ENCODE measurements at regions not wholly inside any gene's neighbourhood (a gene's known extent, or its start where the extent isn't known, plus 50 kb on each side); places are given as distances from the start of the nearest gene placed in this dataset.

- H3K9me3 ChIP-seq (ENCODE audit: control insufficient read depth in 1 of 2, low read length in 2 of 2): no peaks in the 10 kb centered on the region
- no peaks in the 10 kb centered on the region for H3K4me1 ChIP-seq (ENCODE audit: control insufficient read depth in 1 of 2, insufficient read depth in 2 of 2, low read length in 2 of 2)
- no peak overlapping the region for H3K4me3 ChIP-seq (ENCODE audit: low read depth in 1 of 2, low read length in 2 of 2)
- no peaks in the 10 kb centered on the region for H3K27me3 ChIP-seq (ENCODE audit: low read depth, low read length)
- H3K27ac ChIP-seq (ENCODE audit: low read length): no peak overlapping the region
- no peaks in the 10 kb centered on the region for H3K36me3 ChIP-seq (ENCODE audit: control insufficient read depth in 1 of 2, insufficient read depth in 2 of 2, low read length in 2 of 2)
Observed at GRCh38 chr18:29644276-29644675, 1398.3 kb downstream of the DSC3 start.

GRCh38 chr18:29629493-29630036 lies 1413.0 kb downstream of the DSC3 start:
- Histone ChIP-seq H3K27ac (ENCODE audit: low read length) (no peak overlapping the region), H3K9me3 (ENCODE audit: control insufficient read depth in 1 of 2, low read length in 2 of 2) (no peaks in the 10 kb centered on the region), H3K4me3 (ENCODE audit: low read depth in 1 of 2, low read length in 2 of 2) (no peak overlapping the region), H3K27me3 (ENCODE audit: low read depth, low read length) (no peaks in the 10 kb centered on the region), H3K4me1 (ENCODE audit: control insufficient read depth in 1 of 2, insufficient read depth in 2 of 2, low read length in 2 of 2) (no peaks in the 10 kb centered on the region), H3K36me3 (ENCODE audit: control insufficient read depth in 1 of 2, insufficient read depth in 2 of 2, low read length in 2 of 2) (no peaks in the 10 kb centered on the region)

DNA sequence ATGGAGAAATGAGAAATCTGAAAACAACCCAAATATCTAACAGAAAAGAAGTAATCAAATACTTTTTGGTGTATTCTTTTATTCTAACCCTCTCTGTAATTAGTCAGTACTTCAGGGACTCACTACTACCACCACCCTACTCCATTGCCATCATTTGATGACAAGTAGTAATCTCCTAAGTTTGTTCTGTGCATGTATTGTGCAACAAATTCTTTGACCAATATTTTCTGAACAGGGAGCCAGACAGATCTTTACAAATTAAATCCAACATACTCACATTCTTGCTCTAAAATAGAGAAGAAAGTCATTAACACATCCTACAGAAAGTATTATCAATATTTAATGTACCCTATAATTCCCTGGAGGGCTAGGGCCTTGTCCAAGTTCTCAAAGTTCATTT lies 1416.4 kb downstream of the DSC3 start:
- Histone ChIP-seq H3K27ac (ENCODE audit: low read length) (no peak overlapping the region), H3K36me3 (ENCODE audit: control insufficient read depth in 1 of 2, insufficient read depth in 2 of 2, low read length in 2 of 2) (no peaks in the 10 kb centered on the region), H3K27me3 (ENCODE audit: low read depth, low read length) (no peaks in the 10 kb centered on the region), H3K4me1 (ENCODE audit: control insufficient read depth in 1 of 2, insufficient read depth in 2 of 2, low read length in 2 of 2) (no peaks in the 10 kb centered on the region), H3K9me3 (ENCODE audit: control insufficient read depth in 1 of 2, low read length in 2 of 2) (no peaks in the 10 kb centered on the region), H3K4me3 (ENCODE audit: low read depth in 1 of 2, low read length in 2 of 2) (no peak overlapping the region)

- H3K27me3 ChIP-seq (ENCODE audit: low read depth, low read length): no peaks in the 10 kb centered on the region
- no peaks in the 10 kb centered on the region for H3K36me3 ChIP-seq (ENCODE audit: control insufficient read depth in 1 of 2, insufficient read depth in 2 of 2, low read length in 2 of 2)
- no peak overlapping the region for H3K4me3 ChIP-seq (ENCODE audit: low read depth in 1 of 2, low read length in 2 of 2)
- H3K9me3 ChIP-seq (ENCODE audit: control insufficient read depth in 1 of 2, low read length in 2 of 2): no peaks in the 10 kb centered on the region
- no peaks in the 10 kb centered on the region for H3K4me1 ChIP-seq (ENCODE audit: control insufficient read depth in 1 of 2, insufficient read depth in 2 of 2, low read length in 2 of 2)
- no peak overlapping the region for H3K27ac ChIP-seq (ENCODE audit: low read length)
Observed at GRCh38 chr18:29616867-29617266, 1425.7 kb downstream of the DSC3 start.

DNA sequence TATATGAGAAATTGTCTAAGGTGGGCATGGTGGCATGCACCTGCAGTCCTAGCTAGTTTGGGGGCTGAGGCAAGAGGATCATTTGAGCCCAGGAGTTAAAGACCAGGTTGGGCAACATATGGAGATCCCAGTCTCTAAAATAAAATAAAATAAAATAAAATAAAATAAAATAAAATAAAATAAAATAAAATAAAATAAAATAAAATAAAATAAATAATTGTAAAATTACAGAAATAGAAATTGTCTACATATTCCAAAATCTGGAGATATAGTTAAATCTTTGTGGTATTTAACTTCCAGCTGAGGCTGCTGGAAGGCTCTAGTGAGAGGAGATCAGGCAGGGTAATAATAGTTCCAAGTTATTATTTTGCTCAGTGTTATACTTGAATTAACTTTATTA lies 1432.1 kb upstream of the CDH2 start:
- Histone ChIP-seq H3K27me3 (ENCODE audit: low read depth, low read length) (no peaks in the 10 kb centered on the region), H3K36me3 (ENCODE audit: control insufficient read depth in 1 of 2, insufficient read depth in 2 of 2, low read length in 2 of 2) (no peaks in the 10 kb centered on the region), H3K4me1 (ENCODE audit: control insufficient read depth in 1 of 2, insufficient read depth in 2 of 2, low read length in 2 of 2) (no peaks in the 10 kb centered on the region), H3K27ac (ENCODE audit: low read length) (no peak overlapping the region), H3K9me3 (ENCODE audit: control insufficient read depth in 1 of 2, low read length in 2 of 2) (peaks cover 0 to 10% of the 10 kb centered on the region in 2 donors), H3K4me3 (ENCODE audit: low read depth in 1 of 2, low read length in 2 of 2) (no peak overlapping the region)

GRCh38 chr18:29605365-29605764 lies 1428.4 kb upstream of the CDH2 start:
- Histone ChIP-seq H3K27me3 (ENCODE audit: low read depth, low read length) (no peaks in the 10 kb centered on the region), H3K36me3 (ENCODE audit: control insufficient read depth in 1 of 2, insufficient read depth in 2 of 2, low read length in 2 of 2) (no peaks in the 10 kb centered on the region), H3K27ac (ENCODE audit: low read length) (no peak overlapping the region), H3K4me1 (ENCODE audit: control insufficient read depth in 1 of 2, insufficient read depth in 2 of 2, low read length in 2 of 2) (no peaks in the 10 kb centered on the region), H3K9me3 (ENCODE audit: control insufficient read depth in 1 of 2, low read length in 2 of 2) (peaks cover 0 to 10% of the 10 kb centered on the region in 2 donors), H3K4me3 (ENCODE audit: low read depth in 1 of 2, low read length in 2 of 2) (no peak overlapping the region)

DNA sequence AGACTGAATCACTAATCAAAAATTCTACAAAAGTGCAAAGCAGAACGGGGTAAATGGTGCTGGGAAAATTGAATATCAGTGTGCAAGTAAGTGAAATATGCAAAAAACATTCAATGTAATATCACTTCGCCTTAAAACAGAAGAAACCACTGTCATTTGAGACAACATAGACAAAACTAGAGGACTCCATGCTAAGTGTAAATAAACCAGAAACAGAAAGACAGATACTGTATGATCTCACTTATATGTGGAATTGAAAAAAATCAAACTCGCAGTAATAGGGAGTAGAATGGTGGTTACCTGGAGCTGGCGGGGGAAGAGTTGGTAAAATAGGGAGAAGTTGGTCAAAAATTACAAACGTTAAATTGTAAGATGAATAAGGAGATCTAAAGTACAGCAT lies 1420.0 kb upstream of the CDH2 start:
- no peaks in the 10 kb centered on the region for H3K4me1 ChIP-seq (ENCODE audit: control insufficient read depth in 1 of 2, insufficient read depth in 2 of 2, low read length in 2 of 2)
- H3K4me3 ChIP-seq (ENCODE audit: low read depth in 1 of 2, low read length in 2 of 2): no peak overlapping the region
- H3K27ac ChIP-seq (ENCODE audit: low read length): no peak overlapping the region

DNA sequence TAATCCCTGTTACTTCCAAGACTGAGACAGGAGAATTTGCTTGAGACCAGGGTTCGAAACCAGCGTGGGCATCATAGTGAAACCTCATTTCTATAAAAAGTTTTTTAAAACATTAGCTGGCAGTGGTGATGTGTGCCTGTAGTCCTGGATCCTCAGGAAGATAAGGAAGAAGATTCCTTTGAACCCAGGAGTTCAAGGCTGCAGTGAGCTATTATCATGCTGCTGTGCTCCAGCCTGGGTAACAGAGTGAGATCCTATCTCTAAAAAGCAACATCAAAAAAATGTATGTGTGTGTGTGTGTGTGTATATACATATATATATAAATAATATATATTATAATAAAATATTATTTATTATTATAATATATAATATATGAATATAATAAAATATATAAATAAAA lies 1417.6 kb upstream of the CDH2 start:
- Histone ChIP-seq H3K4me3 (ENCODE audit: low read depth in 1 of 2, low read length in 2 of 2) (no peak overlapping the region), H3K9me3 (ENCODE audit: control insufficient read depth in 1 of 2, low read length in 2 of 2) (no peaks in the 10 kb centered on the region), H3K27me3 (ENCODE audit: low read depth, low read length) (no peaks in the 10 kb centered on the region), H3K4me1 (ENCODE audit: control insufficient read depth in 1 of 2, insufficient read depth in 2 of 2, low read length in 2 of 2) (no peaks in the 10 kb centered on the region), H3K36me3 (ENCODE audit: control insufficient read depth in 1 of 2, insufficient read depth in 2 of 2, low read length in 2 of 2) (no peaks in the 10 kb centered on the region), H3K27ac (ENCODE audit: low read length) (no peak overlapping the region)

More for the DNA sequence above, 1420.0 kb upstream of the CDH2 start:
- Histone ChIP-seq H3K9me3 (ENCODE audit: control insufficient read depth in 1 of 2, low read length in 2 of 2) (no peaks in the 10 kb centered on the region), H3K27me3 (ENCODE audit: low read depth, low read length) (no peaks in the 10 kb centered on the region), H3K36me3 (ENCODE audit: control insufficient read depth in 1 of 2, insufficient read depth in 2 of 2, low read length in 2 of 2) (no peaks in the 10 kb centered on the region)

DNA sequence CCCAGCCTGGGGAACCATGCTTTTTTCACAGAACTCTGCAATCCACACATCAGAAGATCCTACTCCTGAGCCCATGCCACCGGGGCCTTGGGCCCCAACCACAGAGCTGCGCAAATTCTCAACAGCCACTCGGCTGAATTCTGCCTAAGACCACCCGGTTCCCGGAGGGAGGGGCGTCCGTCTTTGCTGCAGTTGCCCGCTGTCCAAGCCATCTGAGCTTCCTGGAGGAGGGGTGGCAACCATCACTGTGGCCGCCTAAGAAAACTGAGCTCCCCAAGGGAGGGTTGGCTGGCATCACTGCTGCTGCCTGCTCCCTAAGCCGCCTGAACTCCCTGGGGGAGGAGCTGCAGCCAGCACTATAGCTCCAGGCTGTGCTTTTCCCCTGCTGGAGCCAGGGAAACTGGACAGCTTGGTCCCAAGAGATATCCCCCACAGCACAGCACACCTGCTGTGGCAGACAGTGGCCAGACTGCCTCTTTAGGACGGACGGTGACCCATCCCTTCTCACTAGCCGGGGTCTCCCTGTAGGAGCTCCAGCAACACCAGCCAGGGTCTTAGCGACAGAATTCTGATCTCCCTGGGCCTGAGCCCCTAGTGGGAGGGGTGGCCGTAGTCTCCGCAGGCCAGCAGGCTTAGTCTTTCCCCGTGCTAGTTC lies 1411.6 kb upstream of the CDH2 start:
- Histone ChIP-seq H3K9me3 (ENCODE audit: control insufficient read depth in 1 of 2, low read length in 2 of 2) (no peaks in the 10 kb centered on the region), H3K36me3 (ENCODE audit: control insufficient read depth in 1 of 2, insufficient read depth in 2 of 2, low read length in 2 of 2) (no peaks in the 10 kb centered on the region), H3K27me3 (ENCODE audit: low read depth, low read length) (no peaks in the 10 kb centered on the region), H3K4me3 (ENCODE audit: low read depth in 1 of 2, low read length in 2 of 2) (no peak overlapping the region), H3K4me1 (ENCODE audit: control insufficient read depth in 1 of 2, insufficient read depth in 2 of 2, low read length in 2 of 2) (no peaks in the 10 kb centered on the region), H3K27ac (ENCODE audit: low read length) (no peak overlapping the region)

- Histone ChIP-seq H3K9me3 (ENCODE audit: control insufficient read depth in 1 of 2, low read length in 2 of 2) (no peaks in the 10 kb centered on the region), H3K27me3 (ENCODE audit: low read depth, low read length) (no peaks in the 10 kb centered on the region), H3K36me3 (ENCODE audit: control insufficient read depth in 1 of 2, insufficient read depth in 2 of 2, low read length in 2 of 2) (no peaks in the 10 kb centered on the region), H3K4me1 (ENCODE audit: control insufficient read depth in 1 of 2, insufficient read depth in 2 of 2, low read length in 2 of 2) (no peaks in the 10 kb centered on the region), H3K27ac (ENCODE audit: low read length) (no peak overlapping the region), H3K4me3 (ENCODE audit: low read depth in 1 of 2, low read length in 2 of 2) (no peak overlapping the region)
Observed at GRCh38 chr18:29586210-29586609, 1409.3 kb upstream of the CDH2 start.

DNA sequence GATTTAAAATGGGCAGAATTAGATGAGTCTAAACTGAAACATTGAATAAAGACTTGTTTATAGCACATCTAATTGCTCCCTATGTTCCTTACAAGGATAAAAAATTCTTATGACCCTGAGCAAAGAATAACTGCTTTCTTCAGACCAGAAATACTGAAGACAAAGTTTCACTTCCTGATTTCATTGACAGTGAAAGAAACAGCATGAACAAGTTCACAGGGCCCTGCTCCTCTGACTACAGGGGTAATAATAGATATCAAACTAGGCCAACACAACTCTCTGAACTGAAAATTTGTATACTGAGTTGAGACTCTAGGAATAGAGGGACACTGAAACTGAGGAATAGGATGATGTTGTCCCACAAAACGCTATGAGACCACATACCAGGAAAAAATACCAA lies 1383.3 kb upstream of the CDH2 start:
- Histone ChIP-seq H3K27me3 (ENCODE audit: low read depth, low read length) (no peaks in the 10 kb centered on the region), H3K9me3 (ENCODE audit: control insufficient read depth in 1 of 2, low read length in 2 of 2) (no peaks in the 10 kb centered on the region), H3K4me3 (ENCODE audit: low read depth in 1 of 2, low read length in 2 of 2) (no peak overlapping the region), H3K4me1 (ENCODE audit: control insufficient read depth in 1 of 2, insufficient read depth in 2 of 2, low read length in 2 of 2) (no peaks in the 10 kb centered on the region), H3K36me3 (ENCODE audit: control insufficient read depth in 1 of 2, insufficient read depth in 2 of 2, low read length in 2 of 2) (no peaks in the 10 kb centered on the region), H3K27ac (ENCODE audit: low read length) (no peak overlapping the region)

DNA sequence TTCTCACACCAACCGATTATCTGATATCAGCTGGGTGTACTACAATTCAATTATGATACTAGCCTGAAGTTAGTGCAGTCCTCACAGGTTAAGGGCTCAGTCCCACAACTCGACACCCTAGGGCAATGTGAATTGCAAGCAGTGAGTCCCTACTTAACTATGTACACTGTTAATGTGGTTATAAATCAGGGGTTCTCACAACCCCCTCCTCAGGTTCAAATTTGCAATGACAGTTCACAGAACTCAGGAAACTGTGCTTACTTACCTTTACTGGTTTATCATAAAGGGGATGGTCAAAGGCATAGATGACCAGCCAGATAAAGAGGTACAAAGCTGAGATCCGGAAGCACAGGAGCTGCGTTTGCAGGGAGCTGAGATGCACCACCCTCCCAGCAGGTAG lies 1379.1 kb upstream of the CDH2 start:
- H3K4me1 ChIP-seq (ENCODE audit: control insufficient read depth in 1 of 2, insufficient read depth in 2 of 2, low read length in 2 of 2): no peaks in the 10 kb centered on the region

More for the DNA sequence above, 1379.1 kb upstream of the CDH2 start:
- Histone ChIP-seq H3K27ac (ENCODE audit: low read length) (no peak overlapping the region), H3K36me3 (ENCODE audit: control insufficient read depth in 1 of 2, insufficient read depth in 2 of 2, low read length in 2 of 2) (no peaks in the 10 kb centered on the region), H3K4me3 (ENCODE audit: low read depth in 1 of 2, low read length in 2 of 2) (no peak overlapping the region), H3K27me3 (ENCODE audit: low read depth, low read length) (no peaks in the 10 kb centered on the region), H3K9me3 (ENCODE audit: control insufficient read depth in 1 of 2, low read length in 2 of 2) (no peaks in the 10 kb centered on the region)

Measured in muscle layer of duodenum (tissue), 2 donors.